ENCODE measurements at regions not wholly inside any gene's neighbourhood (a gene's known extent, or its start where the extent isn't known, plus 50 kb on each side); places are given as distances from the start of the nearest gene placed in this dataset.

- no peak for TF ChIP-seq TOX (CRISPR knock-in tag; IDR thresholded peaks at IDR 0.05; ENCODE audit: borderline replicate concordance)
- no peak for ATAC-seq
These were observed 2075.1 kb upstream of the CDH9 start for GRCh38 chr5:29113516-29113915.

- ATAC-seq = no peak
- TF ChIP-seq ZFP30 (CRISPR knock-in tag; IDR thresholded peaks at IDR 0.05) (no peak), CREB5 (CRISPR knock-in tag; IDR thresholded peaks at IDR 0.05; ENCODE audit: low read depth) (no peak), ISL1 (CRISPR knock-in tag; IDR thresholded peaks at IDR 0.05) (no peak), POU6F1 (CRISPR knock-in tag; IDR thresholded peaks at IDR 0.05; ENCODE audit: borderline replicate concordance, low read depth) (no peak), SNAI2 (CRISPR knock-in tag; IDR thresholded peaks at IDR 0.05) (no peak), ESRRG (CRISPR knock-in tag; IDR thresholded peaks at IDR 0.05) (no peak), PATZ1 (CRISPR knock-in tag; IDR thresholded peaks at IDR 0.05; ENCODE audit: borderline replicate concordance) (no peak), GLIS3 (CRISPR knock-in tag; IDR thresholded peaks at IDR 0.05) (no peak), RARB (CRISPR knock-in tag; IDR thresholded peaks at IDR 0.05) (no peak), BACH2 (CRISPR knock-in tag; IDR thresholded peaks at IDR 0.05; ENCODE audit: borderline replicate concordance) (no peak), TCF4 (CRISPR knock-in tag; IDR thresholded peaks at IDR 0.05; ENCODE audit: borderline replicate concordance) (no peak)
These were observed 2061.2 kb upstream of the CDH9 start for GRCh38 chr5:29099585-29099984.

- ATAC-seq = no peak
- no peak for TF ChIP-seq PPARA (CRISPR knock-in tag; IDR thresholded peaks at IDR 0.05; ENCODE audit: borderline replicate concordance)
- no peak for TF ChIP-seq ZC3H10 (CRISPR knock-in tag; IDR thresholded peaks at IDR 0.05)
- TF ChIP-seq TOX (CRISPR knock-in tag; IDR thresholded peaks at IDR 0.05; ENCODE audit: borderline replicate concordance) = no peak
- no peak for TF ChIP-seq RARB (CRISPR knock-in tag; IDR thresholded peaks at IDR 0.05)
- no peak for TF ChIP-seq TCF4 (CRISPR knock-in tag; IDR thresholded peaks at IDR 0.05; ENCODE audit: borderline replicate concordance)
- no peak for TF ChIP-seq TSHZ2 (CRISPR knock-in tag; IDR thresholded peaks at IDR 0.05)
- TF ChIP-seq ZNF8 (CRISPR knock-in tag; IDR thresholded peaks at IDR 0.05) = no peak
- TF ChIP-seq CREB5 (CRISPR knock-in tag; IDR thresholded peaks at IDR 0.05; ENCODE audit: low read depth) = no peak
- TF ChIP-seq ISL1 (CRISPR knock-in tag; IDR thresholded peaks at IDR 0.05) = no peak
- no peak for TF ChIP-seq ZNF70 (CRISPR knock-in tag; IDR thresholded peaks at IDR 0.05)
- no peak for TF ChIP-seq ZNF565 (CRISPR knock-in tag; conservative IDR thresholded peaks at IDR 0.05; ENCODE audit: low read depth)
- no peak for TF ChIP-seq ARNTL (CRISPR knock-in tag; IDR thresholded peaks at IDR 0.05; ENCODE audit: borderline replicate concordance, low read depth)
- no peak for TF ChIP-seq GLIS3 (CRISPR knock-in tag; IDR thresholded peaks at IDR 0.05)
- no peak for TF ChIP-seq PATZ1 (CRISPR knock-in tag; IDR thresholded peaks at IDR 0.05; ENCODE audit: borderline replicate concordance)
- no peak for TF ChIP-seq OSR1 (CRISPR knock-in tag; IDR thresholded peaks at IDR 0.05)
These were observed 2051.3 kb upstream of the CDH9 start for GRCh38 chr5:29089591-29090130.

Data from SK-N-SH treated with all-trans-retinoic acid at 6 μM for 48 hours (cell line).